ENCODE measurements at regions not wholly inside any gene's neighbourhood (a gene's known extent, or its start where the extent isn't known, plus 50 kb on each side); places are given as distances from the start of the nearest gene placed in this dataset.

DNA sequence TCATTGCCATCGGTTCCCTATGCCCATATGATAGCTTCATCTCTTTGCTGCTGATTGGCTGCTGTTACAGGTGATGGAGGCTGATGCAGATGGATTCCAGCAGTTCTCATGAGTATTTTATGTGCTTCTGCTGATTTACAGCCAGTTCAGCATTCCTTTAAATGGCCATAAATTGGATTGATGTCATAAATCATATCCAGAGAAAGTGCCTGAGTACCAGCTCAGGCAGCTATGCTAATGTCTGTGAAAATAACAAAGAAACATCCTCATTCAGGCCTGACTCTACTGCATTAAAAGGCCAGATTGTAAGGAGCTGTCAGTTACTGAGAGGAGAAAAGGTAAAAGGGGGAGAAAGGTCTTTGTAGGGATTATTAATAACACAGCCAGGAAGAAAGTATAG is 756.8 kb downstream of the IGSF11 start:
- TF ChIP-seq, protein P1, sequence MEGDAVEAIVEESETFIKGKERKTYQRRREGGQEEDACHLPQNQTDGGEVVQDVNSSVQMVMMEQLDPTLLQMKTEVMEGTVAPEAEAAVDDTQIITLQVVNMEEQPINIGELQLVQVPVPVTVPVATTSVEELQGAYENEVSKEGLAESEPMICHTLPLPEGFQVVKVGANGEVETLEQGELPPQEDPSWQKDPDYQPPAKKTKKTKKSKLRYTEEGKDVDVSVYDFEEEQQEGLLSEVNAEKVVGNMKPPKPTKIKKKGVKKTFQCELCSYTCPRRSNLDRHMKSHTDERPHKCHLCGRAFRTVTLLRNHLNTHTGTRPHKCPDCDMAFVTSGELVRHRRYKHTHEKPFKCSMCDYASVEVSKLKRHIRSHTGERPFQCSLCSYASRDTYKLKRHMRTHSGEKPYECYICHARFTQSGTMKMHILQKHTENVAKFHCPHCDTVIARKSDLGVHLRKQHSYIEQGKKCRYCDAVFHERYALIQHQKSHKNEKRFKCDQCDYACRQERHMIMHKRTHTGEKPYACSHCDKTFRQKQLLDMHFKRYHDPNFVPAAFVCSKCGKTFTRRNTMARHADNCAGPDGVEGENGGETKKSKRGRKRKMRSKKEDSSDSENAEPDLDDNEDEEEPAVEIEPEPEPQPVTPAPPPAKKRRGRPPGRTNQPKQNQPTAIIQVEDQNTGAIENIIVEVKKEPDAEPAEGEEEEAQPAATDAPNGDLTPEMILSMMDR (IDR thresholded peaks at IDR 0.05), result no peak
- TF ChIP-seq POLR2A (IDR thresholded peaks at IDR 0.05), result no peak

All from adrenal gland (tissue), 5 donors.